Heart right ventricle (tissue), 16 donors: ENCODE measurements at regions not wholly inside any gene's neighbourhood (a gene's known extent, or its start where the extent isn't known, plus 50 kb on each side); places are given as distances from the start of the nearest gene placed in this dataset.
"Not testable (repeated sequence)": the region's sequence is repeated elsewhere in the genome, so short reads cannot be mapped to it uniquely, and the experiment has no call there.

Experiments
- ATAC-seq, 8 donors: fragments of 200-7000 bp; cut with Tn5 transposase; one replicate each; pipeline ENCODE4 v1.9.1; 2020; ENCODE audit warnings: mild to moderate bottlenecking in 8 of 8, moderate library complexity in 8 of 8, moderate number of reproducible peaks in 1 of 8
- DNase-seq, 2 donors: peaks; one replicate each; pipeline ENCODE4 v3.0.0-alpha.2; 2020
- H3K27ac ChIP-seq, 10 donors: fragments of 200-600 bp; sonication (generic) in 2 of 10; one replicate each; pipeline versions ENCODE4 v1.5.0 to v1.8.0; 2020 to 2022; ENCODE audit warnings: mild to moderate bottlenecking in 3 of 10
- H3K27me3 ChIP-seq, 7 donors: fragments of 200-600 bp; one replicate each; pipeline ENCODE4 v1.8.0; 2021 to 2022; ENCODE audit warnings: mild to moderate bottlenecking in 2 of 7
- H3K36me3 ChIP-seq, 9 donors: fragments of 200-600 bp; sonication (generic) in 1 of 9; one replicate each; pipeline versions ENCODE4 v1.5.0 to v1.8.0; 2020 to 2022; ENCODE audit warnings: mild to moderate bottlenecking in 2 of 9
- H3K4me1 ChIP-seq, 9 donors: fragments of 200-600 bp; sonication (generic) in 1 of 9; one replicate each; pipeline versions ENCODE4 v1.5.0 to v1.8.0; 2020 to 2022; ENCODE audit warnings: mild to moderate bottlenecking in 4 of 9
- H3K4me3 ChIP-seq, 10 donors: fragments of 200-600 bp; sonication (generic) in 2 of 10; one replicate each; pipeline versions ENCODE4 v1.5.0 to v1.8.0; 2020 to 2022; ENCODE audit warnings: mild to moderate bottlenecking in 7 of 10, moderate library complexity in 2 of 10
- H3K9me3 ChIP-seq, 11 donors: fragments of 200-600 bp in 10 of 11; sonication (generic) in 2 of 11; one replicate each; pipeline versions ENCODE4 v1.5.0 to v1.8.0; 2013 to 2022; ENCODE audit warnings: mild to moderate bottlenecking in 2 of 11, control low read depth in 1 of 11, moderate library complexity in 1 of 11
- CTCF ChIP-seq, 9 donors: fragments of 200-600 bp; sonication (generic) in 2 of 9; IDR thresholded peaks; one replicate each; pipeline versions ENCODE4 v1.5.0 to v1.8.0; 2021 to 2022; ENCODE audit warnings: antibody characterized with exemption in 9 of 9, mild to moderate bottlenecking in 5 of 9, moderate library complexity in 1 of 9
- WGBS, 2 donors: extraction: QIAGEN DNeasy Blood & Tissue Kit; methylation state at CpG; one replicate each; pipeline ENCODE4 v1.1.7; 2013; ENCODE audit warnings: inconsistent platforms in 1 of 2; 5-methylcytosine and 5-hydroxymethylcytosine counted together
- intact Hi-C, 10 donors: fragments of 100-400 bp; cut with DNase I; formaldehyde crosslinking; loops; one replicate each; pipeline versions ENCODE4 v1.11.1 to v1.14.2; 2022
- donor health status: Arrhythmogenic right ventricular cardiomyopathy.
- donor health status: ischemic (EF 13 %, LVEDD 7.1; RV severe dilation, severe dysfunction).
- donor health status: healthy with polysubstance abuse.
- donor health status: DM: no; HTN: yes; CAD: no.
- donor health status: DM: no; HTN: no; CAD: no.
- donor health status: ischemic (EF 25% LVEDD 6.9; RV normal size, moderate dysfunction).
- donor health status: ischemic (EF 25% LVEDD 5.7; RV mildly dilated, moderate dysfunction).
- donor health status: healthy.
- donor health status: DM: yes; HTN: yes; CAD: no.
- donor health status: Ischemic cardiomyopathy.
- donor health status: ischemic (EF 35%, LVEDD 5.7; RV mildly dilated, moderate dysfunction).
- donor health status: nonischemic (EF 11% LVEDD 7.7; RV severe dilation, severe dysfunction).
- donor health status: DM: yes; HTN: yes; CAD: no.
- donor health status: PGD.
- donor health status: ischemic (EF 29% LVEDD 5.4; RV normal size, mild dysfunction).
- donor health status: nonischemic (EF 23%, LVEDD 6.1; RV moderate dilation, normal function).

- intact Hi-C loops = no loop called here
- Histone ChIP-seq H3K4me3 (no peak overlapping the region), H3K27ac (no peak overlapping the region), H3K4me1 (no peaks in the 10 kb centered on the region), H3K36me3 (no peaks in the 10 kb centered on the region), H3K27me3 (peaks cover 0 to 34% (median 19%) of the 10 kb centered on the region in 7 donors), H3K9me3 (no peaks in the 10 kb centered on the region)
- WGBS, 2 donors = 83 to 85% methylated on average over 17 of the region's 17 CpGs
- ATAC-seq (no peak), DNase-seq (no peak)
- TF ChIP-seq CTCF (IDR thresholded peaks at IDR 0.05) = no peak
Observed at GRCh38 chr6:168188369-168189199, 109.6 kb upstream of the FRMD1 start.

DNA sequence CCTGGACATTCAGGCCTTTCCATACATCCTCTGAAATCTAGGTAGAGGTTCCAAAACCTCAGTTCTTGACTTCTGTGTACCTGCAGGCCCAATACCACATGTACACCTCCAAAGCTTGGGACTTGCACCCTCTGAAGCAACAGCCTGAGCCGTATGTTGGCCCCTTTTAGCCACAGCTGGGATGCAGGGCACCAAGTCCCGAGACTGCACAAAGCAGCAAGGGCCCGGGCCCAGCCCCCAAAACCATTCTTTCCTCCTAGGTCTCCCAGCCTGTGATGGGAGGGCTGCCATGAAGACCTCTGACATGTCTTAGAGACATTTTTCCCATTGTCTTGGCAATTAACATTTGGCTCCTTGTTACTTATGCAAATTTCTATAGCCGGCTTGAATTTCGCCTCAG, 107.4 kb upstream of the FRMD1 start:
- Histone ChIP-seq H3K27ac (no peak overlapping the region), H3K27me3 (peaks cover 0 to 17% (median 5%) of the 10 kb centered on the region in 7 donors), H3K4me1 (no peaks in the 10 kb centered on the region), H3K36me3 (no peaks in the 10 kb centered on the region), H3K9me3 (no peaks in the 10 kb centered on the region), H3K4me3 (no peak overlapping the region)
- ATAC-seq (no peak), DNase-seq (no peak)
- TF ChIP-seq CTCF (IDR thresholded peaks at IDR 0.05) = no peak
- WGBS, 2 donors = 85 to 96% methylated on average over 5 of the region's 5 CpGs
- intact Hi-C loops = no loop called here

GRCh38 chr6:168186018-168186417, 107.0 kb upstream of the FRMD1 start:
- intact Hi-C loops, H3K4me3 ChIP-seq, H3K36me3 ChIP-seq, ATAC-seq, H3K4me1 ChIP-seq, DNase-seq, H3K27ac ChIP-seq, H3K9me3 ChIP-seq: not testable (repeated sequence)
- H3K27me3 ChIP-seq = peaks cover 0 to 14% (median under 1%) of the 10 kb centered on the region in 7 donors
- WGBS, 2 donors = 81 to 83% methylated on average over 1 of the region's 1 CpG

GRCh38 chr6:168184701-168185100, 105.7 kb upstream of the FRMD1 start:
- no peaks in the 10 kb centered on the region for H3K36me3 ChIP-seq
- intact Hi-C loops = no loop called here
- DNase-seq (no peak), ATAC-seq (no peak)
- no peak overlapping the region for H3K27ac ChIP-seq
- peaks cover 0 to 11% (median 0%) of the 10 kb centered on the region in 7 donors for H3K27me3 ChIP-seq
- H3K4me1 ChIP-seq = no peaks in the 10 kb centered on the region
- no peak for TF ChIP-seq CTCF (IDR thresholded peaks at IDR 0.05)
- no peaks in the 10 kb centered on the region for H3K9me3 ChIP-seq
- 91 to 96% methylated on average over 5 of the region's 5 CpGs for WGBS, 2 donors
- no peak overlapping the region for H3K4me3 ChIP-seq

GRCh38 chr6:168183613-168183970, 104.6 kb upstream of the FRMD1 start:
- H3K4me3 ChIP-seq = no peak overlapping the region
- ATAC-seq = no peak
- H3K27ac ChIP-seq = no peak overlapping the region
- intact Hi-C loops = no loop called here
- 72 to 79% methylated on average over 6 of the region's 6 CpGs for WGBS, 2 donors
- H3K36me3 ChIP-seq = no peaks in the 10 kb centered on the region
- TF ChIP-seq CTCF (IDR thresholded peaks at IDR 0.05) = no peak
- H3K27me3 ChIP-seq = peaks cover 0 to 15% (median 0%) of the 10 kb centered on the region in 7 donors
- H3K9me3 ChIP-seq = no peaks in the 10 kb centered on the region
- H3K4me1 ChIP-seq = no peaks in the 10 kb centered on the region
- no peak for DNase-seq
